ENCODE measurements at regions not wholly inside any gene's neighbourhood (a gene's known extent, or its start where the extent isn't known, plus 50 kb on each side); places are given as distances from the start of the nearest gene placed in this dataset.

- H3K4me3 ChIP-seq (ENCODE audit: low read depth, low read length) = no peak overlapping the region
- TF ChIP-seq, protein P1, sequence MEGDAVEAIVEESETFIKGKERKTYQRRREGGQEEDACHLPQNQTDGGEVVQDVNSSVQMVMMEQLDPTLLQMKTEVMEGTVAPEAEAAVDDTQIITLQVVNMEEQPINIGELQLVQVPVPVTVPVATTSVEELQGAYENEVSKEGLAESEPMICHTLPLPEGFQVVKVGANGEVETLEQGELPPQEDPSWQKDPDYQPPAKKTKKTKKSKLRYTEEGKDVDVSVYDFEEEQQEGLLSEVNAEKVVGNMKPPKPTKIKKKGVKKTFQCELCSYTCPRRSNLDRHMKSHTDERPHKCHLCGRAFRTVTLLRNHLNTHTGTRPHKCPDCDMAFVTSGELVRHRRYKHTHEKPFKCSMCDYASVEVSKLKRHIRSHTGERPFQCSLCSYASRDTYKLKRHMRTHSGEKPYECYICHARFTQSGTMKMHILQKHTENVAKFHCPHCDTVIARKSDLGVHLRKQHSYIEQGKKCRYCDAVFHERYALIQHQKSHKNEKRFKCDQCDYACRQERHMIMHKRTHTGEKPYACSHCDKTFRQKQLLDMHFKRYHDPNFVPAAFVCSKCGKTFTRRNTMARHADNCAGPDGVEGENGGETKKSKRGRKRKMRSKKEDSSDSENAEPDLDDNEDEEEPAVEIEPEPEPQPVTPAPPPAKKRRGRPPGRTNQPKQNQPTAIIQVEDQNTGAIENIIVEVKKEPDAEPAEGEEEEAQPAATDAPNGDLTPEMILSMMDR (IDR thresholded peaks at IDR 0.05; ENCODE audit: insufficient read depth, low read length) = no peak
- DNase-seq (ENCODE audit: low read depth) = no peak
Observed at GRCh38 chr3:5645692-5646410, 458.3 kb downstream of the EDEM1 start.

GRCh38 chr3:5650303-5650702 lies 462.8 kb downstream of the EDEM1 start:
- no peak for DNase-seq (ENCODE audit: low read depth)
- TF ChIP-seq, protein P1 (IDR thresholded peaks at IDR 0.05; ENCODE audit: insufficient read depth, low read length) = no peak
- H3K4me3 ChIP-seq (ENCODE audit: low read depth, low read length) = no peak overlapping the region

DNA sequence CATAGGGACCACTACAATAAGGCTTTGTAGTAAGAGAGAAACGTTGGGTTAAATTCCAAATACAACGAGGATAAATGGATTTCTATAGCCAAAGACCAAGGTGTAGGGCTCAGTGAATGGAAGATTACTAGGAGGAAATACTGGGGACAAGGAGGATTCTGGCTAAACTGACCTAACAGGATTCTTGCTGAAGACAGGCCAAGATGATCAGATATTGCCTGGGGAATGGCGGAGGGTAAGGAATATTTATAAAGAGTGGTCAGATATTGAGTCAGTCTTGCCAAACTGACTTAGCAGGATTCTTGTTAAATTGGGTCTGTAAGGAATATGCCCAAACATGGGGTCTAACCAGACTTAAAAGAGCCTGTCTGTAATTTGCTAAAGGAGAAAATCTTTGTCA lies 463.8 kb downstream of the EDEM1 start:
- H3K4me3 ChIP-seq (ENCODE audit: low read depth, low read length) = no peak overlapping the region
- TF ChIP-seq, protein P1 (IDR thresholded peaks at IDR 0.05; ENCODE audit: insufficient read depth, low read length) = no peak
- DNase-seq (ENCODE audit: low read depth) = no peak

DNA sequence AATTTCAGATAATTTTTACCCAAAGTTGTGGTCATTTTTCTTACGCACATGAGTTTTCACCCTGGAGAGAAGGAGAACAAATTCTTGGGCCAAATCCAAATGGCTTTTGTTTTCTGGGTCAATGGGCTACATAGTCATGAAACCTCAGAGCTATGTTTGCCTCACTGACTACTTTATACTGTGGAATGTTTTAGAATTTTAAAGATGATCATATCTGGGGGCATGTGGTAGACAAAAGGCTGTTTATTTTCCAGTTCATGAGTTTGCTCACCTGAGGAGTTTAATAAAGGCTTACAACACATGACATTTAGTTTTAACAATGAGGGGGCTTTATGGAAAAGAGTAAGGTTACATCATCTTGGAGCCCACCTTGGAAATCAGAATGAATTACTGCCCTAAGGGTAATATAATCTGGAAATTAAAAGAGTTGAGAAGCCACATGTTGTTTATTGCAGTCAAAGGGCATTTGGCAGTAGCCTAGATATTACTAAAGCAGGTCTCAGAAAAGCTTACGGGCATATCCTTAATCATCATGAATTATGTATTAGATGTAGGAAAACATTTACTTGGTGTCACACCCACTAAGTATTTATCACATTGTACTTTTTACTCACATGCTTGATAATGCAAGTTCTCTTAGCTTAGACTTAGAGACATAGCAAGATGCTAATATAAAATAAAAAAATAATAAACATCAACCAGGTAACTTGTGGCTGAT lies 466.1 kb downstream of the EDEM1 start:
- DNase-seq (ENCODE audit: low read depth) = no peak
- no peak overlapping the region for H3K4me3 ChIP-seq (ENCODE audit: low read depth, low read length)
- TF ChIP-seq, protein P1 (IDR thresholded peaks at IDR 0.05; ENCODE audit: insufficient read depth, low read length) = no peak

GRCh38 chr3:5657106-5657505 lies 469.6 kb downstream of the EDEM1 start:
- TF ChIP-seq, protein P1 (IDR thresholded peaks at IDR 0.05; ENCODE audit: insufficient read depth, low read length) = no peak
- no peak for DNase-seq (ENCODE audit: low read depth)
- no peak overlapping the region for H3K4me3 ChIP-seq (ENCODE audit: low read depth, low read length)

DNA sequence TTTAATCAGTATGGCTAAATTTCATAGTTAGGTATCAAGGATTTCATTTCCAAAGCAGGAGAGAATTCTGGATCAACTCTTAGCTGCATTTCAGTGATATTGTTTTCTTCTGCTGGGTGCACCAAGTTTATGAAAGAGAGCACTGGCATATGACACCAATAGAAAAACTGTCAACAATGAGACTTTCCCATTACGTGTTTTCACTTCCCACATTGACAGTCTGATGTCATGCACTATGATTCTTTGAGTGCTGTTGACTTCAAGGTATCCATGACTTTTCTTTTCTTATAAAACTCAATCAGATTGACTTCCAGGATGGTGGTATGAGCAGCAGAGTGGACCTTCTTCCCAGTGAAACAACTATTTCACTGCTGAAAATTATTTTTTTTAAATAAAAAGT lies 476.1 kb downstream of the EDEM1 start:
- no peak for DNase-seq (ENCODE audit: low read depth)
- TF ChIP-seq, protein P1 (IDR thresholded peaks at IDR 0.05; ENCODE audit: insufficient read depth, low read length) = no peak
- H3K4me3 ChIP-seq (ENCODE audit: low read depth, low read length) = no peak overlapping the region
